ENCODE measurements at regions not wholly inside any gene's neighbourhood (a gene's known extent, or its start where the extent isn't known, plus 50 kb on each side); places are given as distances from the start of the nearest gene placed in this dataset.

- no peak for DNase-seq
These were observed 1450.1 kb downstream of the KCNT2 start for GRCh38 chr1:195158091-195158490.

DNA sequence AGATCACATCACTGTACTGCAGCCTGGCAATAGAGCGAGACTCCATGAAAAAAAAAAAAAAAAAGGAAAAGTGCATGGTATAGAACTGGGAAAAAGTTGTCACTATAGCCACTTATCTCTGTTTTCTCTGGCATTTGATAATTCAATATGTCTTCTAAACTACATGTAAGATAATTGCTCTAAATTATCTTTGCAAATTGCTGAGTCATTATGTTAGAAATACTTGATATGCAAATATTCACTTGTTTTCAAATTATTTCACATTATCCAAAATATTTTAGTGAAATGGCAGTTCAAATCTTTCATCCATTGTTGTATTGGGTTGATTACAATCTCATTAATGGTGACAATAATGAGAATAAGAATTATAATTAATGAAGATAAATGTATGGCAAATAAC is 1455.1 kb downstream of the KCNT2 start:
- no peak for DNase-seq

- DNase-seq, result no peak
These were observed 1457.5 kb downstream of the KCNT2 start for GRCh38 chr1:195150768-195151167.

DNA sequence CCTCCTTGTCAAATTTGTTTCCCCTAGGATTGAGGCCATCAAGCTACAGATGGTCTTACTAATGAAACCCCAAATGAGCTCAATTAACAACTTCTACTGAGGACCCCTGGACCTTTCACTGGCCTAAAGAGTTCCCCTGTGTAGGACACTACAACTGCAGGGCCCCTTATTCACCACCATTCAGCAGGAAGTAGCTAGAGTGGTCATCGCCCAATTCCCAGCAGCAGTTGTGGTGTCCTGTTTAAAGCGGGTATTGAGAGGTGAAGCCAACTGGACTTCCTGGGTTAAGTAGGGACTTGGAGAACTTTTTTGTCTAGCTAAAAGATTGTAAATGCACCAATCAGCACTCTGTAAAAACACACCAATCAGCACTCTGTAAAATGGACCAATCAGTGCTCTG is 1466.9 kb downstream of the KCNT2 start:
- DNase-seq, result no peak

- DNase-seq, result no peak
These were observed 1477.6 kb downstream of the KCNT2 start for GRCh38 chr1:195130598-195130997.

GRCh38 chr1:195122497-195122896 is 1485.7 kb downstream of the KCNT2 start:
- DNase-seq, result no peak

DNA sequence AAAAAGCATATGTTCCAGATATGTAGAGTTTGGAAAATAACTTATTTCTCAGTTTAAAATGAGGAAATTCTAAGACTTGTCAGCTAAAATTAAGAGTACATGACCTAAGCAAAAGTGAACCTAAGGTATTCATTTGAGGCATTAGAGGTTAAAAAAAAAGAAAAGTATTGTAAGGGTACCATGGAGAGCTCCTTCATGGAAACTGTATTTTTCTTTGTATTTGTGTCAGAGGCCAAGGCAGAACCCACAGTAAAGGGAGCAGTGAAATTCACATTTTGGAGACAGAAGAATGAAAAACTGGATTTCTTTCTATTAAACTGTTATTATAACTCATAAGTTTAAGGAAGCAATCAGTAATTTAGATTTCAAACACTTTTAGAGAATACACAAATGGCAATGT is 1494.8 kb downstream of the KCNT2 start:
- no peak for DNase-seq

DNA sequence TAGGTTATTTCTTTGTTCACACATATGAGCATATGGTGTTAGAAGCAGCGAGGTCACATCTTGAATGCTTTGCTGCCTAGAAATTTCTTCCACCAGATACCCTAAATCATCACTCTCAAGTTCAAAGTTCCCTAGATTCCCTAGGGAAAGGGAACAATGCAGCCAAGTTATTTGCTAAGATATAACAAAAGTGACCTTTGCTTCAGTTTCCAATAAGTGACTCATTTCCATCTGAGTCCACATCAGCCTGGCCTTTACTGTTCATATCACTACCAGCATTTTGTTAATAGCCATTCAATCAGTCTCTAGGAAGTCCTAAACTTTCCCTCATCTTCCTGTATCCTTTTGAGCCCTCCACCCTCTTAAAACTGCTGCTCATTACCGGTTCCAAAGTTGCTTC is 1502.5 kb downstream of the KCNT2 start:
- no peak for DNase-seq

- DNase-seq, result no peak
These were observed 1503.0 kb downstream of the KCNT2 start for GRCh38 chr1:195105281-195105680.

DNA sequence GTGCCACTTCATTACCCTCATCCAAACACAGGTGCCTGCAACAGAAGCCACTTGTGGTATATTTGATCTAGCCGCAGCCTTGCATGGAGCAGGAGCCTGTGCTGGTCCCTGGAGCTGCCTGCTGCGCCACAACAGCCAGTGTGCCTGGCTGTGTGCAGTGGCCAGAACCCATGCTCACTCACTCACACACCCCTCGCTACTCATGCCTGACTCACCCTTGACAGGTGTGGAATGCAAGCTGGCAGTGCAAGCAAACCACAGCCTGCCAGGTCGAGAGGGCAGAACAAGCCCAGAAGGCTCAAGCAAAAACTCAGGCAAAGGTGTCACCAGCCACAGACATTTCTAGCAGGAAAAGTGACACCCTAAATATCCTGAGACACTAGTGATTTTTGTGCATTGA is 1510.9 kb downstream of the KCNT2 start:
- no peak for DNase-seq

DNA sequence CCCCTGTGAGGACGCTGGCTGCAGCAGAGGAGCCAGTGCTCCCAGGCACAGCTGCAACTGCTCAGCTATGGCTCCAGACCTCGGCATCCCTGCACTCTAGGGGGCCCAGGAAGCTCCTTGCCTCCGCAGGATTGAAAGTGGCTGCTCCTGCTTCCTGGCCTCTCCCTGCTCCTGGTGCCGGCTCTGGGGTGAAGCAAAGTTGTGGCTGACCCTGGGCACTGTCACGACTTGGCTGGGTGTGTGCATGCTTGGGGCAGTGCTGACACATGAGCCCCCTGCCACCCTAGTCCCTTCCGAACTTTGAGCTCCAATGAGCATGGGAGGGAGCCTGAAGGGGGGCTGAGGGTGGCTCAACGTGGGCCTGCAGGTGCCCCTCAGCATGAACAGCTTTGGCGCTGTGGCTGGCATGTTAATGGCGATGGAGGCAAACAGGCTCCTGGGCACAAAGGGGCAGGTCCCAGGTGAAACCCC is 1512.2 kb downstream of the KCNT2 start:
- no peak for DNase-seq

GRCh38 chr1:195085196-195085595 is 1523.0 kb downstream of the KCNT2 start:
- DNase-seq, result no peak

GRCh38 chr1:195082183-195082582 is 1526.1 kb downstream of the KCNT2 start:
- DNase-seq, result no peak

- no peak for DNase-seq
These were observed 1531.6 kb downstream of the KCNT2 start for GRCh38 chr1:195076682-195077081.

- no peak for DNase-seq
These were observed 1532.3 kb downstream of the KCNT2 start for GRCh38 chr1:195075973-195076372.

GRCh38 chr1:195071461-195071860 is 1536.8 kb downstream of the KCNT2 start:
- DNase-seq, result no peak

GRCh38 chr1:195065437-195065836 is 1542.8 kb downstream of the KCNT2 start:
- no peak for DNase-seq

GRCh38 chr1:195064358-195064757 is 1543.9 kb downstream of the KCNT2 start:
- DNase-seq, result no peak

- no peak for DNase-seq
These were observed 1554.0 kb downstream of the KCNT2 start for GRCh38 chr1:195054217-195054687.

DNA sequence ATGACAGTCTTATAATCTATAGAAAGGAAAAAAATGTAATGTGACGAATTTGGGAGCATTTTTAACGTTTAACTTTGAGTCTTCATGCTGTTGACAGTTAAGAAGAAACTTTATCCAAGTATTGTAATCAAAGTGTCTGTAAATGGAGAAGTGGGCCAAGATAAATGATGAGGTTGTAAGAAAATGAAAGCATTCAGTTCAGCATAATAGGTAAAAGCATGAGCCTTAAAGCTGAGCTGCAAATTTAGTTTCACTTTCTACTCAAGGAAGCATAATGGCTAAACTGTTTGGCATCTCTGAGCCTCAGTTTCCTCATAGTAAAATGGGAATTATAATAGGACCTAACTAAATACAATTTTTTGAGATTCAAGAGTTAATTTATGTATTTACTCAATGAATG is 1554.8 kb downstream of the KCNT2 start:
- no peak for DNase-seq

DNA sequence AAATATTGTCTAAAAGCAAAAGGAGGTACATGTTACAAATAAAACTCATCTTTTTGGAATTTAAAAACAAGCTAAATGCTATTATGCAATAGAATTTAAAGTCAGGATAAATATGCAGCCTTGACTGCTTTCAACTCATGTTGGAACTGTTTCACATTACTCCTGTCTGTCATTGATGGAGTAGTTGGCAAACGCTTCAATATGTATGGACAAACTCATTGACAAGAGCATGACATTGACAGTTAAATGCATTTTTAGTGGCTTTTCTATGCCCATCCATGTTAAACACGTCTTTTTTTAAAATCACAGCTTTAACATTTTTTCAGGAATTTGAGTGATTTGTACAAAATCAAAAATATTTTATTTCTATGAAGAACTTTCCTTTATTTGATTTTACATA is 1560.5 kb downstream of the KCNT2 start:
- no peak for DNase-seq

DNA sequence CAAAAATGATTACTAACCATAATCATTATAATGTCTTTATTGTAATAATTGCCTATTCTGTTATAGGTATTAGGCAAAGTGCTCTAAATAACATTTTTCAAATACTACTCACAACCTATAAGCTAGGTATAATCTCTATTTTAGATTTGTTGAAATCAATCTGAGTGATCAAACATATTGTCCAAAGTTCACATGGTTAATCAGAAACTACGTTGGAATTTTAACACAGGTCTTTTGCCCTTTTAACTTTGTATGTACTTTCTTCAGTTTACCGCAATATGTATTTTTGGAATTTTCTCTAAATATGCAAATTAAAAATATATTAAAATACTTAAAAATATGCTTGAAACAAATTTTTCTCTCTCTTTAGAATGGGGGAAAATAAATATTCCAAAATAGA is 1563.2 kb downstream of the KCNT2 start:
- no peak for DNase-seq

GRCh38 chr1:195030793-195031192 is 1577.4 kb downstream of the KCNT2 start:
- DNase-seq, result no peak

- no peak for DNase-seq
These were observed 1581.4 kb downstream of the KCNT2 start for GRCh38 chr1:195026792-195027191.

DNA sequence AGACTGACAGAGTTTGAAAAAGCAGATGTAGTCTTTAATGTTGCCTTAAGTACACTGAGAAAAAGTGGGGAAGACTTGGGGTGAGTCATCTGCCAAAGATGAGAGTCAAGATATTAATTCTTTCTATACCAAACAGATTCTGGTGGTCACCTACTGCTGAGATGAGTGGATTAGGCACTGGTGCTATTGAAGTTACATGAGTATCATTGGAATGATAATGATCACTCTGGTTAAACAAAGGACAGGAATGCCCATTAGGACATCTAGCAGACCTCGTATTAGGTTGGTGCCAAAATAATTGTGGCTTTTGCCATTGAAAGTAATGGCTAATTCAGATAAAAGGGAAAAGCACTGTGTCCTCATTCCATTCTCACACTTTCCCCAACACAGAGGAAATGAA is 1588.9 kb downstream of the KCNT2 start:
- DNase-seq, result no peak

DNA sequence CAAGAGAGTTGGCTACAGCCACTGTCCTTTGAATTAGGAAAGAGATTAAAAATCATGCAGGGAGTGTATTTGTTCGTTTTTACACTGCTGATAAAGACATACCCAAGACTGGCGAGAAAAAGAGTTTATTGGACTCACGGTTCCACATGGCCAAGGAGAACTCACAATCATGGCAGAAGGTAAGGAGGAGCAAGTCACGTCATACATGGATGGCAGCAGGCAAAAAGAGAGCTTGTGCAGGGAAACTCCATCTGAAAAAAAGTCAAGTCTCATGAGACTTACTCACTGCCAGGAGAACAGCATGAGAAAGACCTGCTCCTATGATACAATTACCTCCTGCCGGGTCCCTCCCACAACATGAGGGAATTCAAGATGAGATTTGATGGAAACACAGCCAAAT is 1595.2 kb downstream of the KCNT2 start:
- DNase-seq, result no peak

Data from stimulated activated CD4-positive, alpha-beta T cell treated with anti-CD3 and anti-CD28 coated beads, Interleukin-12 subunit alpha, Interleukin-12 subunit beta, amount 100 ng/mL, for 4 hours (primary cell).